ENCODE measurements at regions not wholly inside any gene's neighbourhood (a gene's known extent, or its start where the extent isn't known, plus 50 kb on each side); places are given as distances from the start of the nearest gene placed in this dataset.

GRCh38 chr3:6524479-6524878, 336.4 kb upstream of the GRM7 start:
- TF ChIP-seq, protein P1, sequence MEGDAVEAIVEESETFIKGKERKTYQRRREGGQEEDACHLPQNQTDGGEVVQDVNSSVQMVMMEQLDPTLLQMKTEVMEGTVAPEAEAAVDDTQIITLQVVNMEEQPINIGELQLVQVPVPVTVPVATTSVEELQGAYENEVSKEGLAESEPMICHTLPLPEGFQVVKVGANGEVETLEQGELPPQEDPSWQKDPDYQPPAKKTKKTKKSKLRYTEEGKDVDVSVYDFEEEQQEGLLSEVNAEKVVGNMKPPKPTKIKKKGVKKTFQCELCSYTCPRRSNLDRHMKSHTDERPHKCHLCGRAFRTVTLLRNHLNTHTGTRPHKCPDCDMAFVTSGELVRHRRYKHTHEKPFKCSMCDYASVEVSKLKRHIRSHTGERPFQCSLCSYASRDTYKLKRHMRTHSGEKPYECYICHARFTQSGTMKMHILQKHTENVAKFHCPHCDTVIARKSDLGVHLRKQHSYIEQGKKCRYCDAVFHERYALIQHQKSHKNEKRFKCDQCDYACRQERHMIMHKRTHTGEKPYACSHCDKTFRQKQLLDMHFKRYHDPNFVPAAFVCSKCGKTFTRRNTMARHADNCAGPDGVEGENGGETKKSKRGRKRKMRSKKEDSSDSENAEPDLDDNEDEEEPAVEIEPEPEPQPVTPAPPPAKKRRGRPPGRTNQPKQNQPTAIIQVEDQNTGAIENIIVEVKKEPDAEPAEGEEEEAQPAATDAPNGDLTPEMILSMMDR (IDR thresholded peaks at IDR 0.05): no peak
- TF ChIP-seq POLR2A (IDR thresholded peaks at IDR 0.05; ENCODE audit: low read length) (no peak), EP300 (IDR thresholded peaks at IDR 0.05) (no peak), RAD21 (conservative IDR thresholded peaks at IDR 0.05 in 1 of 2, IDR thresholded peaks at IDR 0.05 in 1 of 2) (no peak), CHD2 (IDR thresholded peaks at IDR 0.05; ENCODE audit: low read length, partially characterized antibody) (no peak), FOSL2 (IDR thresholded peaks at IDR 0.05) (no peak), FOSL2 (CRISPR knock-in tag; IDR thresholded peaks at IDR 0.05) (no peak)
- TF ChIP-seq, protein P2, sequence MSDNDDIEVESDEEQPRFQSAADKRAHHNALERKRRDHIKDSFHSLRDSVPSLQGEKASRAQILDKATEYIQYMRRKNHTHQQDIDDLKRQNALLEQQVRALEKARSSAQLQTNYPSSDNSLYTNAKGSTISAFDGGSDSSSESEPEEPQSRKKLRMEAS (IDR thresholded peaks at IDR 0.05): no peak

All from A549 (cell line).